H1 (cell line): ENCODE measurements at regions not wholly inside any gene's neighbourhood (a gene's known extent, or its start where the extent isn't known, plus 50 kb on each side); places are given as distances from the start of the nearest gene placed in this dataset.

ENCODE experiments used
- CTCF ChIA-PET: fragments of 300-600 bp; sonication (Branson Sonifier 250); formaldehyde crosslinking; loops from one replicate; lab custom pipeline; 2021; ENCODE audit not compliant: partially characterized antibody; lab: Charles Lee
- POLR2A ChIA-PET: fragments of 300-600 bp; sonication (Branson Sonifier 250); formaldehyde crosslinking; loops from one replicate; lab custom pipeline; 2021; ENCODE audit warnings: inconsistent platforms; ENCODE audit not compliant: partially characterized antibody; lab: Charles Lee
- DNase-seq, 2 experiments: peaks; one replicate each; pipeline versions ENCODE4 v3.0.0 to v3.0.0-alpha.2; 2010 to 2022; ENCODE audit warnings: low spot score in 2 of 2, low read depth in 1 of 2, mixed read lengths in 1 of 2
- FAIRE-seq: peaks from 2 replicates; lab custom pipeline; 2011; peaks lifted over from hg19 to GRCh38; lab: Jason Lieb, UNC
- H2AFZ ChIP-seq: 2 replicates; pipeline ENCODE4 v1.8.1; 2012; ENCODE audit warnings: low read length, inconsistent platforms
- H2AK5ac ChIP-seq: 2 replicates; pipeline ENCODE4 v1.6.1; 2013; ENCODE audit warnings: low read depth, low read length
- H2BK120ac ChIP-seq: replicated peaks from 2 replicates; pipeline ENCODE3; 2013; ENCODE audit warnings: low read depth, low read length, inconsistent platforms
- H2BK12ac ChIP-seq: 2 replicates; pipeline ENCODE4 v1.6.1; 2013; ENCODE audit warnings: low read depth, low read length
- H2BK15ac ChIP-seq: 2 replicates; pipeline ENCODE4 v1.6.1; 2013; ENCODE audit warnings: low read length
- H2BK20ac ChIP-seq: 2 replicates; pipeline ENCODE4 v1.6.1; 2013; ENCODE audit warnings: low read length
- H2BK5ac ChIP-seq: 2 replicates; pipeline ENCODE4 v1.6.1; 2013; ENCODE audit warnings: low read depth, low read length
- H3K14ac ChIP-seq: 2 replicates; pipeline ENCODE4 v1.6.1; 2013; ENCODE audit warnings: inconsistent platforms; ENCODE audit not compliant: insufficient read length
- H3K18ac ChIP-seq: 2 replicates; pipeline ENCODE4 v1.6.1; 2013; ENCODE audit warnings: low read length; ENCODE audit errors: extremely low read depth
- H3K23ac ChIP-seq: 2 replicates; pipeline ENCODE4 v1.6.1; 2013; ENCODE audit warnings: inconsistent platforms; ENCODE audit not compliant: insufficient read length
- H3K23me2 ChIP-seq: 2 replicates; pipeline ENCODE4 v1.6.1; 2013; ENCODE audit warnings: low read depth, low read length
- H3K27ac ChIP-seq: 2 replicates; pipeline ENCODE4 v1.6.1; 2011; ENCODE audit warnings: low read depth, low read length, inconsistent platforms
- H3K27me3 ChIP-seq, 4 experiments: replicated peaks in 1 of 4; 1 replicate in 1 of 4; 2 replicates in 3 of 4; pipeline versions ENCODE4 v1.6.1 to v1.8.1; 2011 to 2013; ENCODE audit warnings: low read length in 3 of 4, mild to moderate bottlenecking in 3 of 4, inconsistent platforms in 2 of 4, mixed read lengths in 2 of 4, moderate library complexity in 1 of 4; ENCODE audit not compliant: control insufficient read depth in 3 of 4, insufficient read depth in 3 of 4; ENCODE audit errors: extremely low read depth in 1 of 4
- H3K36me3 ChIP-seq, 4 experiments: 2 replicates each; pipeline versions ENCODE4 v1.6.1 to v1.8.1; 2011 to 2013; ENCODE audit warnings: mild to moderate bottlenecking in 4 of 4, low read length in 3 of 4, moderate library complexity in 2 of 4, control low read depth in 1 of 4, inconsistent platforms in 1 of 4; ENCODE audit not compliant: insufficient read depth in 4 of 4, control insufficient read depth in 2 of 4
- H3K4ac ChIP-seq: replicated peaks from 2 replicates; pipeline ENCODE3; 2013; ENCODE audit warnings: low read length, low read depth, mixed read lengths, inconsistent platforms; ENCODE audit not compliant: insufficient read length
- H3K4me1 ChIP-seq, 4 experiments: replicated peaks in 1 of 4; 1 replicate in 1 of 4; 2 replicates in 3 of 4; pipeline versions ENCODE4 v1.6.1 to v1.8.1; 2011 to 2013; ENCODE audit warnings: low read length in 3 of 4, inconsistent platforms in 2 of 4, mixed read lengths in 1 of 4; ENCODE audit not compliant: insufficient read depth in 4 of 4, control insufficient read depth in 3 of 4
- H3K4me2 ChIP-seq, 2 experiments: 2 replicates each; pipeline versions ENCODE4 v1.6.1 to v1.8.1; 2011 to 2013; ENCODE audit warnings: low read depth in 2 of 2, low read length in 2 of 2, control low read depth in 1 of 2, inconsistent platforms in 1 of 2, mild to moderate bottlenecking in 1 of 2; ENCODE audit not compliant: insufficient read depth in 1 of 2
- H3K4me3 ChIP-seq, 4 experiments: fragments of 200-600, 300-600 bp in 1 of 4; sonication (generic), shearing (Covaris generic), sonication (Bioruptor Twin) in 1 of 4; 2 replicates each; pipeline versions ENCODE4 v1.5.1 to v1.8.1; 2011 to 2016; ENCODE audit warnings: low read length in 4 of 4, low read depth in 3 of 4, control low read depth in 2 of 4, inconsistent platforms in 2 of 4, mild to moderate bottlenecking in 2 of 4, mixed read lengths in 1 of 4, moderate library complexity in 1 of 4; ENCODE audit not compliant: insufficient read depth in 2 of 4; ENCODE audit errors: extremely low read depth in 1 of 4
- H3K56ac ChIP-seq: replicated peaks from 2 replicates; pipeline ENCODE3; 2013; ENCODE audit warnings: low read depth, mild to moderate bottlenecking, mixed read lengths, low read length, inconsistent platforms; ENCODE audit not compliant: insufficient read length
- H3K79me1 ChIP-seq: 2 replicates; pipeline ENCODE4 v1.6.1; 2013; ENCODE audit warnings: low read depth, low read length, control low read depth
- H3K79me2 ChIP-seq, 2 experiments: 2 replicates each; pipeline versions ENCODE4 v1.6.1 to v1.8.1; 2012 to 2013; ENCODE audit warnings: low read length in 2 of 2, mild to moderate bottlenecking in 2 of 2, inconsistent platforms in 1 of 2; ENCODE audit not compliant: insufficient read depth in 2 of 2, control insufficient read depth in 1 of 2
- H3K9ac ChIP-seq, 4 experiments: replicated peaks in 1 of 4; 1 replicate in 1 of 4; 2 replicates in 3 of 4; pipeline versions ENCODE4 v1.6.1 to v1.8.1; 2011 to 2013; ENCODE audit warnings: low read depth in 3 of 4, low read length in 3 of 4, control low read depth in 2 of 4, mild to moderate bottlenecking in 2 of 4, moderate library complexity in 2 of 4, inconsistent platforms in 1 of 4; ENCODE audit errors: extremely low read depth in 1 of 4
- H3K9me3 ChIP-seq, 2 experiments: 2 replicates each; pipeline versions ENCODE4 v1.6.1 to v1.8.1; 2012 to 2013; ENCODE audit warnings: mild to moderate bottlenecking in 2 of 2, moderate library complexity in 2 of 2, control low read depth in 1 of 2, inconsistent platforms in 1 of 2, low read depth in 1 of 2, low read length in 1 of 2, mixed read lengths in 1 of 2; ENCODE audit not compliant: insufficient read depth in 2 of 2
- H4K20me1 ChIP-seq, 2 experiments: replicated peaks in 1 of 2; 2 replicates each; pipeline versions ENCODE3 to v1.8.1; 2011 to 2013; ENCODE audit warnings: inconsistent platforms in 2 of 2, low read length in 2 of 2, mild to moderate bottlenecking in 1 of 2; ENCODE audit not compliant: insufficient read depth in 2 of 2, control insufficient read depth in 1 of 2
- H4K5ac ChIP-seq: 2 replicates; pipeline ENCODE4 v1.6.1; 2013; ENCODE audit warnings: low read length, low read depth, mixed read lengths, inconsistent platforms; ENCODE audit not compliant: insufficient read length
- H4K8ac ChIP-seq: 2 replicates; pipeline ENCODE4 v1.8.0; 2013; ENCODE audit warnings: mild to moderate bottlenecking, moderate library complexity, low read length, inconsistent platforms; ENCODE audit not compliant: insufficient read depth; ENCODE audit errors: extremely low read depth
- H4K91ac ChIP-seq: replicated peaks from 2 replicates; pipeline ENCODE3; 2013; ENCODE audit warnings: low read length, mixed read lengths, inconsistent platforms; ENCODE audit not compliant: insufficient read length
- BCL11A ChIP-seq, 2 experiments: IDR thresholded peaks; one replicate each; pipeline ENCODE4 v1.6.1; 2011; ENCODE audit warnings: low read depth in 2 of 2, low read length in 2 of 2, mild to moderate bottlenecking in 2 of 2
- GABPA ChIP-seq: IDR thresholded peaks from 2 replicates; pipeline ENCODE4 v1.6.1; 2011; ENCODE audit warnings: mild to moderate bottlenecking, low read length, moderate library complexity, borderline replicate concordance; ENCODE audit not compliant: insufficient read depth
- HDAC2 ChIP-seq, 2 experiments: fragments of 300-600 bp in 1 of 2; sonication (generic) in 1 of 2; IDR thresholded peaks; 2 replicates each; pipeline ENCODE4 v1.6.1; 2011 to 2012; ENCODE audit warnings: low read depth in 2 of 2, low read length in 2 of 2, mild to moderate bottlenecking in 2 of 2, moderate library complexity in 2 of 2, borderline replicate concordance in 1 of 2, inconsistent platforms in 1 of 2
- POU5F1 ChIP-seq: IDR thresholded peaks from 2 replicates; pipeline ENCODE4 v1.6.1; 2011; ENCODE audit warnings: low read depth, mild to moderate bottlenecking, low read length, moderate library complexity
- TAF7 ChIP-seq: optimal IDR thresholded peaks from 2 replicates; pipeline ENCODE3; 2011; ENCODE audit warnings: low read depth, mild to moderate bottlenecking, inconsistent platforms, low read length, moderate library complexity, borderline replicate concordance
- WGBS, 2 experiments: shearing (Covaris generic) in 1 of 2; methylation state at CpG; one replicate each; pipeline versions ENCODE4 v1.1.6 to v1.1.7; 2013 to 2015; ENCODE audit warnings: low lambda C conversion rate in 2 of 2, mixed read lengths in 2 of 2, inconsistent platforms in 1 of 2, low coverage in 1 of 2, missing lambda C conversion rate in 1 of 2; ENCODE audit not compliant: insufficient replicate concordance in 2 of 2, insufficient coverage in 1 of 2, insufficient read length in 1 of 2; ENCODE audit errors: extremely low coverage in 1 of 2, missing lambda C conversion rate in 1 of 2; 5-methylcytosine and 5-hydroxymethylcytosine counted together
- TF ChIP-seq, protein P1 (sequence below): IDR thresholded peaks from 2 replicates; pipeline ENCODE4 v1.6.1; 2011; ENCODE audit warnings: low read depth, mild to moderate bottlenecking, low read length; ENCODE audit not compliant: insufficient read depth

DNA sequence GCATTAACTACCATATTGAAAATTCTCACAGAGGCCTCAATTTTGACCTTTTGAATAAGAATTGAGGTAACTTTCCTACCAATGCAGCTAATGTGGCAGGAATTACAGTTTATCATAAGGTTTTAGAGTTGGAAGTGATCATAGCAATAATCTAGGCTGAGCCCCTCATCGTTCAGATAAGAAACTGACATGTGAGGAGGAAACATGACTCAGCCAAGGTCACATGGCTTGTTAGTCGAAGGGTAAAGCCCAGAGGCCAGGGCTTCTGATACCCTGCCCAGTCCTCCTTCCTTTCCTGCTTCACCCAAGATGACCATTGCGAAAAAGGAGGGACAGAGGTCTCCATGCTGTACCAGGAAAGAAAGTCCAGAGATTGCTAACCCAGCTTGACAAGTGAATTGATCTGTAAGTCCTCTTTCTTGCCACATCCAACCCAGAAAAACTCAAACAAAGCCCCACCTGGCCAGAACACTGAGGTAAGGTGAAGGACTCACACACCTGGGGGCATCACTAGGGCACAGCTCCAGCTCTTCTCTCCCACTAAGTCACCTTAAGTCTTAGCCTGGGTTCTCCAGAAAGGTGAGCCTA, 174.8 kb downstream of the EN1 start:
- H4K91ac ChIP-seq = no peak overlapping the region
- POLR2A ChIA-PET = no interaction called here
- 87% methylated on average over 3 of the region's 3 CpGs; no CpG with 5 or more reads in 1 of the 2 experiments for WGBS, 2 experiments

More for the DNA sequence above, 174.8 kb downstream of the EN1 start:
- no peak overlapping the region for H2BK20ac ChIP-seq
- no peaks in the 10 kb centered on the region for H3K4me1 ChIP-seq
- no peak overlapping the region for H2BK15ac ChIP-seq
- no peak overlapping the region for H3K4me3 ChIP-seq
- TF ChIP-seq, protein P1, sequence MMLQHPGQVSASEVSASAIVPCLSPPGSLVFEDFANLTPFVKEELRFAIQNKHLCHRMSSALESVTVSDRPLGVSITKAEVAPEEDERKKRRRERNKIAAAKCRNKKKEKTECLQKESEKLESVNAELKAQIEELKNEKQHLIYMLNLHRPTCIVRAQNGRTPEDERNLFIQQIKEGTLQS = no peak
- TF ChIP-seq GABPA = no peak
- TF ChIP-seq POU5F1 = no peak
- no peak for TF ChIP-seq TAF7
- TF ChIP-seq BCL11A (IDR thresholded peaks at IDR 0.05; ENCODE audit: low read depth in 2 of 2, low read length in 2 of 2) = no peak
- TF ChIP-seq HDAC2 (IDR thresholded peaks at IDR 0.05; ENCODE audit: borderline replicate concordance in 1 of 2, low read depth in 2 of 2, low read length in 2 of 2) = no peak
- no peak overlapping the region for H4K5ac ChIP-seq
- no peaks in the 10 kb centered on the region for H3K9me3 ChIP-seq
- H2BK5ac ChIP-seq = no peak overlapping the region
- no peaks in the 10 kb centered on the region for H3K79me1 ChIP-seq
- H3K23ac ChIP-seq = no peak overlapping the region
- no peak overlapping the region for H3K27ac ChIP-seq
- no peak overlapping the region for H3K18ac ChIP-seq
- no peaks in the 10 kb centered on the region for H4K20me1 ChIP-seq
- no peaks in the 10 kb centered on the region; a peak in 2 of 7 replicates for H3K27me3 ChIP-seq
- H2BK120ac ChIP-seq = no peak overlapping the region
- no peak overlapping the region for H3K14ac ChIP-seq
- H2AK5ac ChIP-seq = no peak overlapping the region
- DNase-seq (no peak), FAIRE-seq (no peak)
- no peak overlapping the region for H3K56ac ChIP-seq
- no peaks in the 10 kb centered on the region for H3K23me2 ChIP-seq
- no peak overlapping the region for H3K9ac ChIP-seq
- no peak overlapping the region for H3K4ac ChIP-seq
- H2AFZ ChIP-seq = no peak overlapping the region
- H3K4me2 ChIP-seq = no peak overlapping the region
- no peak overlapping the region for H2BK12ac ChIP-seq
- no peaks in the 10 kb centered on the region for H3K36me3 ChIP-seq
- H4K8ac ChIP-seq = no peak overlapping the region
- CTCF ChIA-PET = no interaction called here
- H3K79me2 ChIP-seq = no peaks in the 10 kb centered on the region
